OCI-LY7 (cell line): ENCODE measurements at regions not wholly inside any gene's neighbourhood (a gene's known extent, or its start where the extent isn't known, plus 50 kb on each side); places are given as distances from the start of the nearest gene placed in this dataset.

Experiments used
- CTCF ChIP-seq: fragments of 200-600 bp; sonication (generic); conservative IDR thresholded peaks from 2 replicates; pipeline ENCODE4 v1.5.1; 2014; ENCODE audit warnings: mild to moderate bottlenecking, antibody characterized with exemption, low read length, moderate library complexity, mixed read lengths
- EZH2phosphoT487 ChIP-seq: fragments of 200-600 bp; sonication (generic); IDR thresholded peaks from 2 replicates; pipeline ENCODE4 v1.6.1; 2018; ENCODE audit warnings: low read depth, borderline replicate concordance, mild to moderate bottlenecking, mixed run types, antibody characterized with exemption, low read length, moderate library complexity, mixed read lengths

- TF ChIP-seq CTCF (no peak), EZH2phosphoT487 (no peak)
These were observed 657.9 kb downstream of the EPM2A start for GRCh38 chr6:145077382-145077781.
